Esophagus mucosa (tissue), 1 donor: ENCODE measurements at regions not wholly inside any gene's neighbourhood (a gene's known extent, or its start where the extent isn't known, plus 50 kb on each side); places are given as distances from the start of the nearest gene placed in this dataset.

Experiments
- ATAC-seq: fragments of 200-7000 bp; cut with Tn5 transposase; one replicate; pipeline ENCODE4 v1.9.1; 2020
- donor health status: DM: yes; HTN: yes; CAD: no.

DNA sequence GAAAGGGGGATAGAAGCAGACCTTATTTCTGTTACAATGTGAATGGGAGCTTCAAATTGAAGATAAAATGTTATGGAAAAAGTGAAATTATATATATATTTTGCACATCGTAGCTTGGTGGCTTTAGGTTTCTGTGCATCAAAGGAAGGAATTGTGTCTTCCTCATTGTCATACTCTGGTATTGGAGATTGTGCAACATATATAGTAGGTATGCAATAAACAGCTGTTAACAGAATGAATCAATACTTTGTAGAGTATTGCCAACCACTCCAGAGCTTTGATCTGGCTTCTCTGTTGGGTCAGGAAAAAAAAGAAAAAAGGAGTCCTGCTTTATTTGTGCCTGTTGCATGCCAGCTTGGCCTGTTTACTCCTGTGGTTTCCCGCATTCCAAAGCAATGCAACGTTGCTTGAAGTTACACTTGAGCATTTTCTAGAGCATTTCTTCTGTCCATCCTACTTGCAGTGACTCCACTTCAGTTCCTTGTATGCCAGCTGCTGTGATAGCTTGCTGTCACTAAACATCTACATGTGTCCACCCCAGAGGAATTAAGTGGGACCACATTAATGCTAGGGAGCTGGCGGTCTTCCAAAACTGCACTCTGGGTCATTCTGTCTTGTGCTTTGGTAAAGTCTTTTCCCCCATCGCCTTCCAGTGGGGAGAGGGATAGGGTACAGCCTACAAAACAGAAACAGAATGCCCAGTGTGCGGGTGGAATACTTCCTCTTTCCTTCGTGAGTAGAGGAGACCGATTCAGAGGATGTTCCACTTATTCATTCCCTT, 62.0 kb upstream of the MEF2C start:
- no peak for ATAC-seq

GRCh38 chr5:88941581-88941980, 58.6 kb upstream of the MEF2C start:
- ATAC-seq = no peak

DNA sequence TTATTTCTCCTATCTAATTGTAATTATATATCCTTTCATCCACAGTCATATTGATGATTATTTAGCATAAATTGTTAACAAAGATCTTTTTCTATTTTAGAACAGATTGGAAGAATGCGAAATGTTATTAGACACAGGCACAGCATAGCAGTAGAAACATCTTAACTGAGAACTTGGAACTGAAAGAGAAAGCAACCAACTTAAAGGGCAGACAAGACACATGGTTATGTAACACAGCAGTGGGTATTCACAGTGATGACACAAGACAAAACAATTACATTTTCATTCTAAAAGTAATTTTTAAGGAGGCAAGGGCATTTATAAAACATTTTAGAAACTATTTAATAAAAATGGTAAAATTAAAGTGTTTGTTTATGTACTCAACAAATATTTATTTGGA, 57.7 kb upstream of the MEF2C start:
- ATAC-seq = no peak

- ATAC-seq = no peak
Observed at GRCh38 chr5:88939300-88939699, 56.3 kb upstream of the MEF2C start.

DNA sequence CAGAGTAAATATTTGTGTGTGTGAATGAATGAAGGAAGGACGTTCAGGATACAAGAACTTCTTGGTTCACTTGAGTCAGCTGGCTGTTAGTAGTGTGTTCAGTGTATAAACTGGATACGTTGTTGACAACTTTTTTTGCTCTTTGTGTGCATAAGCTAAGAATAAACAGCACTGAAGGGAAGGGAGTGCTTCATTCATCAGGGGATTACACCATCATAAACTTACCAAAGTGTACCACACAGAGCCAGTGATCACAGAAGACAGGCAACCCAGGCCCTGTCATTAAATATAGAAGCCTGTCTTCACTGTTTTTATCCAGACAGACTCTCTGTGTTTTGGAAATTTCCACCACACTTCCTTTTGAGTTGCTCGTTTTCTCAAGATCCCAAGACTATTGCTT, 55.5 kb upstream of the MEF2C start:
- ATAC-seq = no peak

- ATAC-seq = no peak
Observed at GRCh38 chr5:88937406-88937805, 54.4 kb upstream of the MEF2C start.

- no peak for ATAC-seq
Observed at GRCh38 chr5:88934439-88934838, 51.5 kb upstream of the MEF2C start.
